ENCODE measurements at regions not wholly inside any gene's neighbourhood (a gene's known extent, or its start where the extent isn't known, plus 50 kb on each side); places are given as distances from the start of the nearest gene placed in this dataset.
A peak's percentile ranks its signal among the peaks of the same experiment; 100 is the strongest.

- ATAC-seq (no peak), DNase-seq (no peak)
- WGBS, 4 donors = 88 to 96% (median 93%) methylated on average over 3 of the region's 3 CpGs
- peaks cover 0 to 56% (median 0%) of the 10 kb centered on the region in 12 donors for H3K4me1 ChIP-seq
- no peak overlapping the region for H3K4me3 ChIP-seq
- intact Hi-C loops (cut with DNase I) = no loop called here
- TF ChIP-seq CTCF (IDR thresholded peaks at IDR 0.05) = no peak
- TF ChIP-seq POLR2A (IDR thresholded peaks at IDR 0.05) = no peak
- H3K9me3 ChIP-seq = no peaks in the 10 kb centered on the region
- no peaks in the 10 kb centered on the region for H3K27me3 ChIP-seq
- H3K27ac ChIP-seq = peak overlapping the region in 2 of 12 donors; percentile 8 to 82
- H3K36me3 ChIP-seq = no peaks in the 10 kb centered on the region
Observed at GRCh38 chr1:100627936-100628335, 90.0 kb downstream of the GPR88 start.

- no peaks in the 10 kb centered on the region for H3K27me3 ChIP-seq
- intact Hi-C loops (cut with DNase I) = no loop called here
- DNase-seq (no peak), ATAC-seq (peak in 1 of 4 donors; percentile 45)
- TF ChIP-seq CTCF (IDR thresholded peaks at IDR 0.05) = no peak
- no peak for TF ChIP-seq POLR2A (IDR thresholded peaks at IDR 0.05)
- WGBS, 4 donors = 42 to 63% (median 47%) methylated on average over 4 of the region's 4 CpGs
- no peaks in the 10 kb centered on the region for H3K9me3 ChIP-seq
- peaks cover 0 to 56% (median 0%) of the 10 kb centered on the region in 12 donors for H3K4me1 ChIP-seq
- H3K36me3 ChIP-seq = no peaks in the 10 kb centered on the region
- H3K4me3 ChIP-seq = no peak overlapping the region
- peak overlapping the region in 2 of 12 donors; percentile 8 to 82 for H3K27ac ChIP-seq
Observed at GRCh38 chr1:100628631-100629081, 90.7 kb downstream of the GPR88 start.

- intact Hi-C loops (cut with DNase I) = no loop called here
- H3K4me1 ChIP-seq = peaks cover 0 to 56% (median 0%) of the 10 kb centered on the region in 12 donors
- H3K9me3 ChIP-seq = no peaks in the 10 kb centered on the region
- TF ChIP-seq CTCF (IDR thresholded peaks at IDR 0.05) (no peak), POLR2A (IDR thresholded peaks at IDR 0.05) (no peak)
- no peaks in the 10 kb centered on the region for H3K27me3 ChIP-seq
- no peak for ATAC-seq
- no peaks in the 10 kb centered on the region for H3K36me3 ChIP-seq
- no peak for DNase-seq
- H3K27ac ChIP-seq = peak overlapping the region in 1 of 12 donors; percentile 82
- H3K4me3 ChIP-seq = no peak overlapping the region
Observed at GRCh38 chr1:100629391-100629790, 90.2 kb upstream of the VCAM1 start.

DNA sequence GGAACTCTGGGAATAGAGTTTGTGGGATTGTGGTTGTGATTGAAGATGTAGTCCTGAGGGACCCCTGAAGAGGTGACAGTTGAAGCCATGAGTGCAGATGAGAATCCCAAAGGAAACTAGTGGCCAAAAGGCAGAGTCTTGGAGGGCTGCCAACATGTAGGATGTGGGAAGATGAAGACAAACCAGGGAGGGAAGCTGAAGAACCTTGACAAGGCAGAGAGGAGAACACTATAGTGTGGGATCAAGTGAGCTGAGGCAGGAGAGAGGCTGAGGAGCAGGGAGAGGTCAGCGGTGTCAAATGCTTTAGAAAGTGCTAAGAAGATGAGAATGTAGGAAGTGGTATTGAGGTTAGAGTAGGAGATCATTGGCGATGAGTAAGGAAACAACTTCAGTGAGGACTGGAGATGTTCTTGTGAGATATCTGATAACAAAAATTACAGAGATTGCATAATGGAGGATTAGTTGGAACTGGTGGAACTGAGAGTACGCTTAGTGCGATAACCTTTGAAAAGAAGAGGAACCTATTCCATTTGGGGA is 88.5 kb upstream of the VCAM1 start:
- Histone ChIP-seq H3K4me3 (no peak overlapping the region), H3K4me1 (peaks cover 0 to 53% (median 0%) of the 10 kb centered on the region in 12 donors), H3K36me3 (no peaks in the 10 kb centered on the region), H3K27ac (no peak overlapping the region), H3K27me3 (no peaks in the 10 kb centered on the region), H3K9me3 (no peaks in the 10 kb centered on the region)
- intact Hi-C loops (cut with DNase I) = no loop called here
- DNase-seq (peak in 3 of 5 donors; percentile 28 to 38 (median 37)), ATAC-seq (peak in 1 of 4 donors; percentile 18)
- TF ChIP-seq CTCF (IDR thresholded peaks at IDR 0.05) = no peak
- no peak for TF ChIP-seq POLR2A (IDR thresholded peaks at IDR 0.05)
- 75 to 83% (median 80%) methylated on average over 4 of the region's 4 CpGs for WGBS, 4 donors

Measured in heart left ventricle (tissue), 16 donors.